Trophoblast cell (in vitro differentiated cells and primary cell): ENCODE measurements at regions not wholly inside any gene's neighbourhood (a gene's known extent, or its start where the extent isn't known, plus 50 kb on each side); places are given as distances from the start of the nearest gene placed in this dataset.

Source experiments
- DNase-seq, 2 donors: peaks; one replicate each; pipeline ENCODE4 v3.0.0-alpha.2; 2016
- H2AFZ ChIP-seq: 2 replicates; pipeline ENCODE4 v1.6.1; 2013; ENCODE audit warnings: low read length, moderate library complexity, mild to moderate bottlenecking; ENCODE audit not compliant: insufficient read depth, poor library complexity
- H2AK5ac ChIP-seq: 2 replicates; pipeline ENCODE4 v1.6.1; 2013; ENCODE audit warnings: mild to moderate bottlenecking, low read length
- H2BK120ac ChIP-seq: 2 replicates; pipeline ENCODE4 v1.6.1; 2013; ENCODE audit warnings: low read length, mild to moderate bottlenecking, moderate library complexity; ENCODE audit not compliant: insufficient read depth, poor library complexity
- H2BK12ac ChIP-seq: 2 replicates; pipeline ENCODE4 v1.6.1; 2013; ENCODE audit warnings: mild to moderate bottlenecking, low read length, moderate library complexity
- H2BK5ac ChIP-seq: 2 replicates; pipeline ENCODE4 v1.6.1; 2013; ENCODE audit warnings: low read length, low read depth, moderate library complexity, mild to moderate bottlenecking; ENCODE audit not compliant: poor library complexity
- H3K14ac ChIP-seq: 2 replicates; pipeline ENCODE4 v1.6.1; 2013; ENCODE audit warnings: mild to moderate bottlenecking, low read length
- H3K18ac ChIP-seq: 2 replicates; pipeline ENCODE4 v1.6.1; 2013; ENCODE audit warnings: mild to moderate bottlenecking, low read length
- H3K23ac ChIP-seq: 2 replicates; pipeline ENCODE4 v1.6.1; 2013; ENCODE audit warnings: low read length
- H3K27ac ChIP-seq: 2 replicates; pipeline ENCODE4 v1.5.1; 2013; ENCODE audit warnings: low read depth, mild to moderate bottlenecking, inconsistent platforms, low read length, moderate library complexity
- H3K27me3 ChIP-seq: 2 replicates; pipeline ENCODE4 v1.6.1; 2013; ENCODE audit warnings: inconsistent platforms, mild to moderate bottlenecking, low read length, moderate library complexity; ENCODE audit not compliant: insufficient read depth
- H3K36me3 ChIP-seq, 2 experiments: 1 replicate in 1 of 2; 2 replicates in 1 of 2; pipeline ENCODE4 v1.6.1; 2013; ENCODE audit warnings: low read length in 2 of 2, mild to moderate bottlenecking in 2 of 2, moderate library complexity in 1 of 2; ENCODE audit not compliant: insufficient read depth in 2 of 2, control insufficient read depth in 1 of 2
- H3K4ac ChIP-seq: 2 replicates; pipeline ENCODE4 v1.6.1; 2013; ENCODE audit warnings: low read depth, mild to moderate bottlenecking, low read length, moderate library complexity
- H3K4me1 ChIP-seq, 2 experiments: 1 replicate in 1 of 2; 2 replicates in 1 of 2; pipeline ENCODE4 v1.6.1; 2013; ENCODE audit warnings: low read length in 2 of 2, mild to moderate bottlenecking in 2 of 2, moderate library complexity in 1 of 2; ENCODE audit not compliant: insufficient read depth in 2 of 2, control insufficient read depth in 1 of 2
- H3K4me2 ChIP-seq: 2 replicates; pipeline ENCODE4 v1.6.1; 2013; ENCODE audit warnings: inconsistent platforms, mild to moderate bottlenecking, low read length, moderate library complexity
- H3K4me3 ChIP-seq: 2 replicates; pipeline ENCODE4 v1.5.1; 2013; ENCODE audit warnings: mild to moderate bottlenecking, low read depth, low read length, inconsistent platforms
- H3K79me1 ChIP-seq: one replicate; pipeline ENCODE4 v1.6.1; 2013; ENCODE audit warnings: low read length
- H3K79me2 ChIP-seq: 2 replicates; pipeline ENCODE4 v1.6.1; 2013; ENCODE audit warnings: low read length, mild to moderate bottlenecking; ENCODE audit not compliant: control insufficient read depth, insufficient read depth, poor library complexity
- H3K9ac ChIP-seq: 2 replicates; pipeline ENCODE4 v1.6.1; 2013; ENCODE audit warnings: mild to moderate bottlenecking, low read length
- H3K9me3 ChIP-seq: 2 replicates; pipeline ENCODE4 v1.6.1; 2013; ENCODE audit warnings: low read depth, mild to moderate bottlenecking, control low read depth, inconsistent platforms, low read length; ENCODE audit not compliant: insufficient read depth
- H4K12ac ChIP-seq: 2 replicates; pipeline ENCODE4 v1.6.1; 2013; ENCODE audit warnings: low read depth, mild to moderate bottlenecking, low read length, moderate library complexity
- H4K8ac ChIP-seq: 2 replicates; pipeline ENCODE4 v1.6.1; 2013; ENCODE audit warnings: low read depth, mild to moderate bottlenecking, low read length, moderate library complexity
- H4K91ac ChIP-seq: one replicate; pipeline ENCODE4 v1.6.1; 2013; ENCODE audit warnings: low read depth, mild to moderate bottlenecking, low read length, moderate library complexity
- WGBS: extraction: QIAGEN DNeasy Blood & Tissue Kit; methylation state at CpG from one replicate; pipeline ENCODE4 v1.1.7; 2013; ENCODE audit warnings: missing lambda C conversion rate; ENCODE audit not compliant: insufficient read length, insufficient coverage; ENCODE audit errors: extremely low coverage; 5-methylcytosine and 5-hydroxymethylcytosine counted together

DNA sequence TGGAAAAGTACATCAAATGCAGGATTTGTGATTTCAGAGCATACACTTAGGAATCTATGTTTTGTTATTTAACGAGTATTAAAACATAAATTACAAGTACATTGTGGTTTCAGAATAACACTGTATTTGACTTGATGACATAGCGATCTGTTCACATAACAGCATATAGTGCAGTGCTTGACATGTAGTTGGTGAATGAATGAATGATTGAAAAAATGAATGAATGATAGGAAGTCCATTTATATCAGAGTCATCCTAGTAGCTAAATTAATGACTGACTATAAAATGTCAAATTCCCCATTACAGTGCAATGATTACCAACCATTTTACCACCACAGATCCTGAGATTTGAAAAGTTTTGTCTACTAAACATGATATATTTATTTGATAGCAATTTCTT lies 114.6 kb upstream of the FAT1 start:
- no peak overlapping the region for H3K4me2 ChIP-seq
- H3K36me3 ChIP-seq: no peaks in the 10 kb centered on the region
- no peak overlapping the region for H2BK12ac ChIP-seq
- H3K79me1 ChIP-seq: no peaks in the 10 kb centered on the region
- H4K12ac ChIP-seq: no peak overlapping the region
- no peak overlapping the region for H2BK5ac ChIP-seq
- H3K4me1 ChIP-seq: no peaks in the 10 kb centered on the region
- H4K91ac ChIP-seq: no peak overlapping the region
- no peaks in the 10 kb centered on the region for H3K27me3 ChIP-seq
- H4K8ac ChIP-seq: no peak overlapping the region
- H3K9me3 ChIP-seq: no peaks in the 10 kb centered on the region
- no peak overlapping the region for H3K14ac ChIP-seq
- WGBS: no CpG with 5 or more reads among the region's 2 CpGs
- no peaks in the 10 kb centered on the region for H3K79me2 ChIP-seq
- H2AK5ac ChIP-seq: no peak overlapping the region
- no peak overlapping the region for H3K27ac ChIP-seq
- DNase-seq: no peak
- H3K9ac ChIP-seq: no peak overlapping the region
- no peak overlapping the region for H2BK120ac ChIP-seq
- H3K4me3 ChIP-seq: no peak overlapping the region
- no peak overlapping the region for H3K4ac ChIP-seq
- no peak overlapping the region for H3K23ac ChIP-seq
- H3K18ac ChIP-seq: no peak overlapping the region
- no peak overlapping the region for H2AFZ ChIP-seq

- no peaks in the 10 kb centered on the region for H3K9me3 ChIP-seq
- no peaks in the 10 kb centered on the region for H3K27me3 ChIP-seq
- H3K4ac ChIP-seq: no peak overlapping the region
- no CpG with 5 or more reads among the region's 11 CpGs for WGBS
- H3K18ac ChIP-seq: no peak overlapping the region
- peak in 1 of 2 donors; percentile 56 for DNase-seq
- no peak overlapping the region for H4K12ac ChIP-seq
- no peak overlapping the region for H3K4me2 ChIP-seq
- H2BK12ac ChIP-seq: no peak overlapping the region
- no peak overlapping the region for H3K23ac ChIP-seq
- H3K79me1 ChIP-seq: no peaks in the 10 kb centered on the region
- H2AK5ac ChIP-seq: no peak overlapping the region
- no peak overlapping the region for H3K14ac ChIP-seq
- no peaks in the 10 kb centered on the region for H3K36me3 ChIP-seq
- no peaks in the 10 kb centered on the region for H3K4me1 ChIP-seq
- H2BK120ac ChIP-seq: no peak overlapping the region
- no peaks in the 10 kb centered on the region for H3K79me2 ChIP-seq
- H3K4me3 ChIP-seq: no peak overlapping the region
- H3K9ac ChIP-seq: no peak overlapping the region
- H2AFZ ChIP-seq: no peak overlapping the region
- H4K91ac ChIP-seq: no peak overlapping the region
- no peak overlapping the region for H4K8ac ChIP-seq
- no peak overlapping the region for H3K27ac ChIP-seq
- no peak overlapping the region for H2BK5ac ChIP-seq
Observed at GRCh38 chr4:186839122-186840037, 115.7 kb upstream of the FAT1 start.

DNA sequence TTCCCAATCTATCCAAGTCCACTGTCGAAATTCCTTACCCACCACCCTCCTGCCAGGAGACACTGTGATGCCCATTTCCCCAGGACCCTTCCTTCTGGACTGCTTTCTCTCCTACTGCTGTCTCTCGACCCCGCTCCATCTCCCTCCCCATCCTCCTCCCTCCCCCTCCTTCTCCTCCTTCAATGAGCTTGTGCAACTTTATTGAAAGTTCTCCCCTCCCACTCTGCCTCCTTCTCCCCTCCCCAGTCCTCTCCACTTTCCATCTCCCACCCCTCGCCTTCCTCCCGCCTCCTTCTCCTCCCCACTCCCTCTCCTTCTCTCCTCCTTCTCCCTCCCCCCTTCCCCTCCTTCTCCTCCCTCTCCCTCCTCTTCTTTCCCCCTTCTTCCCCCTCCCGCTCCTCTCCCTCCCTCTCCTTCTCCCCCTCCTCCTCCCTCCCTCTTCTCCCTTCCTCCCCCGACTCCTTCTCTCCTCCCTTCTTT lies 116.6 kb upstream of the FAT1 start:
- H4K91ac ChIP-seq: no peak overlapping the region
- H2AFZ ChIP-seq: no peak overlapping the region
- H3K18ac ChIP-seq: no peak overlapping the region
- no peak overlapping the region for H3K14ac ChIP-seq
- H2BK12ac ChIP-seq: no peak overlapping the region
- H3K4me3 ChIP-seq: no peak overlapping the region
- H4K12ac ChIP-seq: no peak overlapping the region
- H3K23ac ChIP-seq: no peak overlapping the region
- H2BK5ac ChIP-seq: no peak overlapping the region
- no peak overlapping the region for H3K4me2 ChIP-seq
- no peak overlapping the region for H3K4ac ChIP-seq
- H3K27ac ChIP-seq: no peak overlapping the region
- no peak for DNase-seq
- H3K9ac ChIP-seq: no peak overlapping the region
- H3K79me1 ChIP-seq: no peaks in the 10 kb centered on the region
- no peak overlapping the region for H2AK5ac ChIP-seq
- WGBS: 94% methylated on average over 3 of the region's 7 CpGs
- H3K36me3 ChIP-seq: no peaks in the 10 kb centered on the region
- no peaks in the 10 kb centered on the region for H3K27me3 ChIP-seq
- H3K4me1 ChIP-seq: peaks cover 0 to 3% of the 10 kb centered on the region in 2 experiments
- no peaks in the 10 kb centered on the region for H3K9me3 ChIP-seq
- no peaks in the 10 kb centered on the region for H3K79me2 ChIP-seq
- H4K8ac ChIP-seq: no peak overlapping the region
- H2BK120ac ChIP-seq: no peak overlapping the region

- Histone ChIP-seq H3K18ac (no peak overlapping the region), H2AFZ (no peak overlapping the region), H3K27me3 (no peaks in the 10 kb centered on the region), H3K79me2 (no peaks in the 10 kb centered on the region), H2BK5ac (no peak overlapping the region), H2AK5ac (no peak overlapping the region), H3K14ac (no peak overlapping the region), H3K23ac (no peak overlapping the region), H3K9me3 (no peaks in the 10 kb centered on the region), H3K4me3 (no peak overlapping the region), H2BK12ac (no peak overlapping the region), H4K8ac (no peak overlapping the region), H4K91ac (no peak overlapping the region), H3K4ac (no peak overlapping the region), H4K12ac (no peak overlapping the region), H2BK120ac (no peak overlapping the region), H3K27ac (no peak overlapping the region), H3K79me1 (no peaks in the 10 kb centered on the region), H3K36me3 (no peaks in the 10 kb centered on the region), H3K4me1 (peaks cover 0 to 4% of the 10 kb centered on the region in 2 experiments), H3K4me2 (no peak overlapping the region), H3K9ac (no peak overlapping the region)
- DNase-seq: no peak
- WGBS: no CpG with 5 or more reads among the region's 21 CpGs
Observed at GRCh38 chr4:186840771-186841301, 117.2 kb upstream of the FAT1 start.
